ENCODE measurements at regions not wholly inside any gene's neighbourhood (a gene's known extent, or its start where the extent isn't known, plus 50 kb on each side); places are given as distances from the start of the nearest gene placed in this dataset.
A peak's percentile ranks its signal among the peaks of the same experiment; 100 is the strongest.

GRCh38 chrX:9166584-9166944, 132.6 kb upstream of the FAM9B start:
- Histone ChIP-seq H3K36me3 (ENCODE audit: insufficient read depth, low read length) (no peaks in the 10 kb centered on the region), H4K20me1 (ENCODE audit: insufficient read depth, low read length, poor library complexity, severe bottlenecking) (no peaks in the 10 kb centered on the region), H3K79me2 (ENCODE audit: insufficient read depth, low read length) (no peaks in the 10 kb centered on the region), H3K4me1 (ENCODE audit: insufficient read depth, low read length, poor library complexity, severe bottlenecking) (peaks cover 4% of the 10 kb centered on the region), H3K9ac (ENCODE audit: low read depth, low read length, poor library complexity, severe bottlenecking) (no peak overlapping the region), H3K27me3 (ENCODE audit: insufficient read depth, low read length, poor library complexity, severe bottlenecking) (no peaks in the 10 kb centered on the region), H3K4me3 (ENCODE audit: low read length, poor library complexity, severe bottlenecking) (no peak overlapping the region), H3K4me2 (ENCODE audit: low read depth, low read length, poor library complexity, severe bottlenecking) (peak overlapping the region; percentile 51), H3K9me3 (ENCODE audit: insufficient read depth, low read depth, low read length) (no peaks in the 10 kb centered on the region), H3K9me2 (replicated peaks; ENCODE audit: low read depth, low read length) (no peaks in the 10 kb centered on the region), H3F3A (ENCODE audit: low read depth) (no peaks in the 10 kb centered on the region), H2AFZ (ENCODE audit: low read length) (no peak overlapping the region)
- TF ChIP-seq EZH2phosphoT487 (IDR thresholded peaks at IDR 0.05; ENCODE audit: borderline replicate concordance) (no peak), CTCF (conservative IDR thresholded peaks at IDR 0.05; ENCODE audit: low read length) (no peak)

- no peaks in the 10 kb centered on the region for H3K36me3 ChIP-seq (ENCODE audit: insufficient read depth, low read length)
- H3K9me3 ChIP-seq (ENCODE audit: insufficient read depth, low read depth, low read length) = no peaks in the 10 kb centered on the region
- H4K20me1 ChIP-seq (ENCODE audit: insufficient read depth, low read length, poor library complexity, severe bottlenecking) = no peaks in the 10 kb centered on the region
- TF ChIP-seq EZH2phosphoT487 (IDR thresholded peaks at IDR 0.05; ENCODE audit: borderline replicate concordance) = no peak
- TF ChIP-seq CTCF (conservative IDR thresholded peaks at IDR 0.05; ENCODE audit: low read length) = no peak
- H2AFZ ChIP-seq (ENCODE audit: low read length) = no peak overlapping the region
- no peaks in the 10 kb centered on the region for H3K9me2 ChIP-seq (replicated peaks; ENCODE audit: low read depth, low read length)
- no peak overlapping the region for H3K4me3 ChIP-seq (ENCODE audit: low read length, poor library complexity, severe bottlenecking)
- no peak overlapping the region for H3K9ac ChIP-seq (ENCODE audit: low read depth, low read length, poor library complexity, severe bottlenecking)
- no peaks in the 10 kb centered on the region for H3K4me1 ChIP-seq (ENCODE audit: insufficient read depth, low read length, poor library complexity, severe bottlenecking)
- H3K79me2 ChIP-seq (ENCODE audit: insufficient read depth, low read length) = no peaks in the 10 kb centered on the region
- no peak overlapping the region for H3K4me2 ChIP-seq (ENCODE audit: low read depth, low read length, poor library complexity, severe bottlenecking)
- H3F3A ChIP-seq (ENCODE audit: low read depth) = no peaks in the 10 kb centered on the region
- no peaks in the 10 kb centered on the region for H3K27me3 ChIP-seq (ENCODE audit: insufficient read depth, low read length, poor library complexity, severe bottlenecking)
Observed at GRCh38 chrX:9171841-9172463, 138.0 kb upstream of the FAM9B start.

- H3K27me3 ChIP-seq (ENCODE audit: insufficient read depth, low read length, poor library complexity, severe bottlenecking) = no peaks in the 10 kb centered on the region
- no peaks in the 10 kb centered on the region for H3K36me3 ChIP-seq (ENCODE audit: insufficient read depth, low read length)
- H3F3A ChIP-seq (ENCODE audit: low read depth) = no peaks in the 10 kb centered on the region
- no peak overlapping the region for H2AFZ ChIP-seq (ENCODE audit: low read length)
- H3K9me2 ChIP-seq (replicated peaks; ENCODE audit: low read depth, low read length) = no peaks in the 10 kb centered on the region
- H3K79me2 ChIP-seq (ENCODE audit: insufficient read depth, low read length) = no peaks in the 10 kb centered on the region
- TF ChIP-seq EZH2phosphoT487 (IDR thresholded peaks at IDR 0.05; ENCODE audit: borderline replicate concordance) (no peak), CTCF (conservative IDR thresholded peaks at IDR 0.05; ENCODE audit: low read length) (no peak)
- no peaks in the 10 kb centered on the region for H3K4me1 ChIP-seq (ENCODE audit: insufficient read depth, low read length, poor library complexity, severe bottlenecking)
- no peak overlapping the region for H3K9ac ChIP-seq (ENCODE audit: low read depth, low read length, poor library complexity, severe bottlenecking)
- H4K20me1 ChIP-seq (ENCODE audit: insufficient read depth, low read length, poor library complexity, severe bottlenecking) = no peaks in the 10 kb centered on the region
- no peak overlapping the region for H3K4me3 ChIP-seq (ENCODE audit: low read length, poor library complexity, severe bottlenecking)
- no peak overlapping the region for H3K4me2 ChIP-seq (ENCODE audit: low read depth, low read length, poor library complexity, severe bottlenecking)
- H3K9me3 ChIP-seq (ENCODE audit: insufficient read depth, low read depth, low read length) = no peaks in the 10 kb centered on the region
Observed at GRCh38 chrX:9172464-9172850, 138.5 kb upstream of the FAM9B start.
